Aorta (tissue), 5 donors: ENCODE measurements at regions not wholly inside any gene's neighbourhood (a gene's known extent, or its start where the extent isn't known, plus 50 kb on each side); places are given as distances from the start of the nearest gene placed in this dataset.

Experiments
- ATAC-seq: fragments of 200-7000 bp; cut with Tn5 transposase; one replicate; pipeline ENCODE4 v1.9.1; 2022; ENCODE audit warnings: moderate library complexity; ENCODE audit not compliant: low FRiP score
- DNase-seq, 2 donors: peaks; one replicate each; pipeline ENCODE4 v3.0.0-alpha.2; 2020
- H3K27ac ChIP-seq, 2 donors: one replicate each; pipeline ENCODE4 v1.5.1; 2013; ENCODE audit warnings: low read length in 2 of 2, mild to moderate bottlenecking in 2 of 2, moderate library complexity in 2 of 2, control low read depth in 1 of 2, inconsistent platforms in 1 of 2, low read depth in 1 of 2
- H3K27me3 ChIP-seq, 2 donors: one replicate each; pipeline ENCODE4 v1.6.1; 2013; ENCODE audit warnings: control low read depth in 1 of 2, low read length in 1 of 2, mild to moderate bottlenecking in 1 of 2, moderate library complexity in 1 of 2; ENCODE audit not compliant: insufficient read depth in 2 of 2, control insufficient read depth in 1 of 2
- H3K36me3 ChIP-seq, 2 donors: one replicate each; pipeline ENCODE4 v1.6.1; 2013; ENCODE audit warnings: control low read depth in 1 of 2, low read length in 1 of 2, mild to moderate bottlenecking in 1 of 2; ENCODE audit not compliant: insufficient read depth in 2 of 2, control insufficient read depth in 1 of 2
- H3K4me1 ChIP-seq, 2 donors: one replicate each; pipeline ENCODE4 v1.6.1; 2013; ENCODE audit warnings: low read length in 2 of 2, control low read depth in 1 of 2, mild to moderate bottlenecking in 1 of 2, moderate library complexity in 1 of 2; ENCODE audit not compliant: insufficient read depth in 2 of 2, control insufficient read depth in 1 of 2
- H3K4me3 ChIP-seq, 2 donors: one replicate each; pipeline ENCODE4 v1.5.1; 2013; ENCODE audit warnings: low read length in 2 of 2, control low read depth in 1 of 2, mild to moderate bottlenecking in 1 of 2
- H3K9me3 ChIP-seq: one replicate; pipeline ENCODE4 v1.6.1; 2013; ENCODE audit warnings: mild to moderate bottlenecking, low read length; ENCODE audit not compliant: control insufficient read depth
- WGBS, 2 donors: extraction: QIAGEN DNeasy Blood & Tissue Kit; methylation state at CpG; one replicate each; pipeline ENCODE4 v1.1.7; 2013; 5-methylcytosine and 5-hydroxymethylcytosine counted together
- intact Hi-C, 2 donors: fragments of 100-400 bp; cut with DNase I; formaldehyde crosslinking; loops; one replicate each; pipeline versions ENCODE4 v1.14.2 to v1.15.0; 2022
- donor health status: healthy with polysubstance abuse.
- donor health status: Bipolar disorder and iron deficiency.
- donor health status: DM: no; HTN: no; CAD: no.
- donor health status: DM: no; HTN: no; CAD: no.
- donor health status: DM: yes; HTN: yes; CAD: no.

DNA sequence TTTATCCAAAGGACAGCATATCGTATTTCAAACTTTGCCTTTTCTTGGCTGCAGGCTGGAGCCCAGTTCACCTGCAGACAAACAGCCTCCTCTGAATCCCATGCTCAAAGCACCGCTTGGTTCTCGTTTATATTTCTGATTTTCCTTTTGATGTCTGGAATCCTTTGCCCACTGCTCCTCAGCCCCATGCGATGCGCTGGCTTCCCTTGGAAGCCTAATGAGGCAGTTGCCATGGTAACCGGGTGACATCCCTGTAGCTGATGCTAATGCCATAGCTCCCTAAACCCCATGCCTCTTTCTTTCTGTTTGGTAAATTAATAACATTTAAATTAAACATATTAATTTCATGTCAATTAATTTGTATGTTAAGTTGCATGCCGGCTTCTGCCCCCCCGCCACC is 327.1 kb downstream of the PRDM2 start:
- 71 to 74% methylated on average over 8 of the region's 8 CpGs for WGBS, 2 donors
- intact Hi-C loops: no loop called here
- no peak for ATAC-seq

DNA sequence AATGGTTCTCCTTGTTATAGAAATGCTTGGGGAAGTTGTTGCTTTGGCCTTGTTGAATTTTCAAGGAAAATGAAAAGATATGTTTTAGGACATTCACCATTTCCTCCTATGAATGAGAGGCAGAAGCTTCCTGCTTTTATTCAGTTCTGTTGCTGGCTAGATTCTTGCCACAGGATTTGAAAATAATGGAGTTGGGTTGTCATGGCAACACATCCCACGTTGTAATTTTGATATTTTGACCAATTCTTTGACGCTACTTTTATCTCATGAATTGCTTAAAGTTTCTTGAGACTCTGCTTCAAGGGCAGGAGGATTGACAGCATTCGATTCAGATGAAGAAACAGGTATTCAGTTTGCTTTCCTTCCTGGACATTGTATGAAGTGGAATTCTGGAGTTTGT is 331.5 kb downstream of the PRDM2 start:
- Histone ChIP-seq H3K27me3 (no peaks in the 10 kb centered on the region), H3K36me3 (no peaks in the 10 kb centered on the region), H3K4me1 (no peaks in the 10 kb centered on the region), H3K9me3 (peaks cover 6% of the 10 kb centered on the region), H3K4me3 (no peak overlapping the region), H3K27ac (no peak overlapping the region)
- 52 to 54% methylated on average over 3 of the region's 3 CpGs for WGBS, 2 donors
- ATAC-seq (no peak), DNase-seq (no peak)
- intact Hi-C loops: no loop called here

More for the DNA sequence above, 327.1 kb downstream of the PRDM2 start:
- no peak for DNase-seq
- H3K4me3 ChIP-seq: no peak overlapping the region
- H3K27ac ChIP-seq: no peak overlapping the region
- H3K36me3 ChIP-seq: no peaks in the 10 kb centered on the region
- H3K4me1 ChIP-seq: no peaks in the 10 kb centered on the region
- H3K27me3 ChIP-seq: no peaks in the 10 kb centered on the region
- peaks cover 3% of the 10 kb centered on the region for H3K9me3 ChIP-seq

DNA sequence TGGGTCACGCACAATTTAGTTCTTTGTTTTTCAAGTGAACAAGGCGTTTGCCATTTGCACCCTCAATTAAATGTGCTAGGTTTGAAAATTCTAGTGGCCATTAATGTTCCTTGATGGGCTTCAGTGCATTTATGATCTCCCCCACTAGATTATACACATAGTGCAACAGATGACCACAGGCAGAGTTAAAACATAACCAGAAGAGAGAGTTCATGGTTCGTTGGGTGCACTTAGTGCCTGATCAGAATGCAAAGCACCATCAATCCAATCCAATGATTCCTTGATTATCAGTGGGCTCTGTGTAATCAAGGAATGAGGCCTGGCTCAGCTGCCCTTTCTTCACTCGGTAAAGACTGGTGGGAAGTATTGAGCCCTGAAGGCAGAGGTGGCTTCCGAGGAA is 334.5 kb downstream of the PRDM2 start:
- 74 to 83% methylated on average over 5 of the region's 5 CpGs for WGBS, 2 donors

DNA sequence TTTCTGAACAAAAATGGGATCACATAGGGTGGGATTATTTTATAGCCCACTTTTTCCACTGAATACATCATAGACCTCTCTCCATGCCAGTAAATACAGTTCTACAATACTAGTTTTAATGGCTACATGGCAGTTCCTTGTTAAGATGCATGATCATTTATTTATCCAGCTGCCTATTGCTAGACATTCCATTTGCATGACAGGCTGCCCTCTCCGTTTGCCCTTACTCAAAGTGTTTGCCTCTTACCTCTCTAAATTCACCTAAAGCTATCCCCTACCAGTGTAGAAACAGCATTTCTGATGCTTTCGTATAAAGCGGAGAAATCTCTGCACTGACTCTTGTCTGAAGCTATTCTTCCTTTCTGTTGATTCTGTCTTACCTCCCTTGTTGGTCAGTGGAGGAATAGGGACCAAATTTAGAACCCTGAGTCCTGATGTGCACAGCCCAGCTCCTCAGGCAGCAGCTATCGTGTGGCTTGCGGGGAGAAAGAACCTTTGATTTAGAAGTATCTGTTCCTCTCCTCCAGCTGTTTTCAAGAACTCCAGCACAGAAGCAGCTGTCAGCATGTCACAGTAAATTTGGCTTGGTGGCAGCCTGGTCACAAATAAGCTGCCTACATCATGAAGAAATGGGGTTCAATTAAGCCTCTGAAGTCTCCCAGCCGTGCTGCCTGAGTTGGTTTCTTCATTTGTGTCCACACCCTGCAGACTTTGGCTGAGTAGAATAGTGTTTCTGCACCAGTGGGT is 337.3 kb downstream of the PRDM2 start:
- 37 to 39% methylated on average over 6 of the region's 6 CpGs for WGBS, 2 donors
- Histone ChIP-seq H3K4me3 (no peak overlapping the region), H3K4me1 (no peaks in the 10 kb centered on the region), H3K27me3 (no peaks in the 10 kb centered on the region), H3K36me3 (no peaks in the 10 kb centered on the region), H3K9me3 (peaks cover 4% of the 10 kb centered on the region), H3K27ac (no peak overlapping the region)
- intact Hi-C loops: no loop called here
- DNase-seq (no peak), ATAC-seq (no peak)

More for the DNA sequence above, 334.5 kb downstream of the PRDM2 start:
- H3K36me3 ChIP-seq: no peaks in the 10 kb centered on the region
- intact Hi-C loops: no loop called here
- no peak for ATAC-seq
- H3K9me3 ChIP-seq: peaks cover 3% of the 10 kb centered on the region
- no peak overlapping the region for H3K27ac ChIP-seq
- no peaks in the 10 kb centered on the region for H3K27me3 ChIP-seq
- H3K4me1 ChIP-seq: no peaks in the 10 kb centered on the region
- DNase-seq: no peak
- no peak overlapping the region for H3K4me3 ChIP-seq

DNA sequence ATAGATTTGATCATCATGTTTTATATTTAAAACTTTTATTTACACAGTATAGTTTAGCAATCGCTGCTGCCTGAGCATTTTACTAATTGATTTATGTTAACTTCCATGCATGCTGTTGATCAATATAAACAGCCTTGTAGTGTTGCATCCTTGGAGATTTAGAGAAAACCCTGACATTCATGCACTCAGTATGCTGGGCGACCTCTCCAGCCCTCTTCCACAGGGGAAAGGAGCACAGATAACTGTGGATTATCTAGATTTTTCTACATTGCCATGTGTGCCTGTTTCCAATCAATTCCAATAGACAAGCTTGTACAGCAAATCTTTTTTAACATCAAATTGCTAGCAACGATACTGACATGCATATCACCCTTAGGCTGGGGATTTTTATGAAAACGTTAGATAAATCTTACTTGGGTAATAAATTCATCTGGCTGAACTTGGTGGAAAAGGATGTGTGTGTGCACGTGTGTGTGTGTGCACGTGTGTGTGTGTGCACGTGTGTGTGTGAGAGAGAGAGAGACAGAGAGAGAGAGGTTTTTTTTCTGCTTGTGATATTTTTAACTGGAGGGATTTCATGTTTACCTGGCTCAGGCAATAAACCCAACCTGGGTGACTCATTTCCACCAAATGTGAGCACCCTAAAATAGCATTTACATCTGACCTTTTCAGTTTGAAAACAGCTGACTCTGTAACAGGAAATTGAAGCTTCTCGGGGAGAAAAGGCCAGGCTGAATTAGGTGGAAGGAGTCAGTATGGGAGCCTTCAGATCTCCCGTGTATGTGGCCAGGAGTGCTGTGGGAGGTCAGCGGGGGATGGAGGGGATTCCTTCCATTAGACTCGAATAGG is 339.8 kb downstream of the PRDM2 start:
- intact Hi-C loops: no loop called here
- no peak for DNase-seq
- no peak overlapping the region for H3K4me3 ChIP-seq
- H3K27me3 ChIP-seq: no peaks in the 10 kb centered on the region
- no peaks in the 10 kb centered on the region for H3K36me3 ChIP-seq
- ATAC-seq: no peak
- no peaks in the 10 kb centered on the region for H3K4me1 ChIP-seq
- H3K27ac ChIP-seq: no peak overlapping the region
- peaks cover 2% of the 10 kb centered on the region for H3K9me3 ChIP-seq
- 41 to 46% methylated on average over 11 of the region's 11 CpGs for WGBS, 2 donors

DNA sequence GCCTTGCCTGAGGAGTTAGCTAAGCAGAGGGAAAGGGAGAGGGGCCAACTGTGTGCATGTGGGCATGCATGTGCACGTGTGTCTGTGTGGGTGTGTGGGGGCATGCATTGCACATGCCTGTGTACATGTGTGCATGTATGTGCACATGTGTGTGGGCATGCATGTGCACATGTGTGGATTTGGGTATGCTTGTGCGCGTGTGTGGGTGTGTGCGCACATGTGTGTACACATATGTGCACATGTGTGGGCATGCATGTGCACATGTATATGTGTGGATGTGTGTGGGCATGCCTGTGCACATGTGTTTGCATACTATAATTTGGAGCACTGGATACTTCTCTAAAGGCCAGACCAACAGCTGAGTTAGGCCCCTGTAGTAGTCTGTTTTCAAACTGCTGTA is 350.0 kb downstream of the PRDM2 start:
- ATAC-seq: no peak
- intact Hi-C loops: no loop called here
- no peak for DNase-seq
- WGBS, 2 donors: 59 to 70% methylated on average over 4 of the region's 4 CpGs
- no peak overlapping the region for H3K27ac ChIP-seq
- peaks cover 1% of the 10 kb centered on the region for H3K9me3 ChIP-seq
- H3K27me3 ChIP-seq: no peaks in the 10 kb centered on the region
- no peaks in the 10 kb centered on the region for H3K36me3 ChIP-seq
- no peak overlapping the region for H3K4me3 ChIP-seq
- H3K4me1 ChIP-seq: no peaks in the 10 kb centered on the region

DNA sequence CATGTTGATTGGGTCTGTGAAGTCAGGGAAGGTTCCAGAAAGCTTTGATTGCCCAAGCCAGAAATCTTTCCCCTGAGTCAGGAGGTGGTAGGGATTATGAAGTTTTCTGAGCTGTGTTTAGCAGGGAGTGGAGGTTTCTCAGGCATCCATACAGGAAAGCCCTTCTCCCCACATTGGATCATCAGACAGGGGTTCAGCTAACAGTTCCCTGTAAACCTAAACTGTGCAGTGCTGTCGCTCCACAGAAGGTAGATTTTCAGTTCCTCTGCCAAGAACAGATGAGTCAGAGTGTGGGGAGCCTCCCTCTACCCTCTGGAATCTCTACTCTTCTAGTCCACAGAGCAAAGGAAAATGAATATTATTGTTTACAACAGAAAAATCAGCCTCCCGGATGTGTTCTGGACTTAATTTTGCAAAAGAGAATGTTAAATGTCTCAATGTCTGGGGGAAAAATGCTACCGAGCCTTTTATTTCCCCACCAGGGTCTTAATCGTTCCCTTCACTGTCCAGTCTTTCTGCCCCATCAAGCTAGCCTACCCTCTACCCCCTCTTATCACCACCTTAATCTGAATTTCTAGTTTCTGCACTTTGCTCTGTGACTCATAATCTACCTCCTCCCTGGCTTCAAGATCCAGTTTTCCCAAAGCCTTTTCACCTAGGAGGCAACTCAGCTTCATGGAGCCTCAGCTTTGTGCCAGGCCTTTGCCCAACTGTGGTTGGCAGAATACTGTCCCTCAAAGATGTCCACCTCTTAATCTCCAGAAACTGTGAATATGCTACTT is 355.6 kb downstream of the PRDM2 start:
- WGBS, 2 donors: 72 to 75% methylated on average over 4 of the region's 4 CpGs
- ATAC-seq: no peak
- intact Hi-C loops: no loop called here

DNA sequence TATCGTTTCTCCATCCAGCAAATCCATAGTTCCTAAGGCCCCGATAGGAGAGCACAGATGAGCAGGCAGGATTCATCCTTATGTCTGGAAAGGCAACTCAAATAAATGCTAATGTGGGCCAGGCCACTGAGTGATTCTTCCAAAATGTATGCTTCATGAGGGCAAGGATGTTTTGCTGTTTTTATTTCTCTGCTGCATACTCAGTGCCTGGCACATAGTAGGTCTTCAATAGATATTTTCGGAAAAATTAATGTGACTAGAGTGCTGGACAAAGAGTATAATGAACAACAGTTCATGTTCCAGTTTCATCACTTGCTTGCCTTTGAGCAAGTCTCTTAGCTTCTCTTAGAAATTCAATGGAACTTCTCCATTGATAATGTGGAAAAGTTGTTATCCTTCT is 357.7 kb downstream of the PRDM2 start:
- H3K4me3 ChIP-seq: no peak overlapping the region
- DNase-seq: no peak
- no peak overlapping the region for H3K27ac ChIP-seq
- H3K36me3 ChIP-seq: no peaks in the 10 kb centered on the region
- WGBS, 2 donors: 89 to 91% methylated on average over 3 of the region's 3 CpGs
- intact Hi-C loops: no loop called here
- H3K4me1 ChIP-seq: no peaks in the 10 kb centered on the region
- no peaks in the 10 kb centered on the region for H3K27me3 ChIP-seq
- H3K9me3 ChIP-seq: no peaks in the 10 kb centered on the region
- no peak for ATAC-seq

More for the DNA sequence above, 355.6 kb downstream of the PRDM2 start:
- Histone ChIP-seq H3K36me3 (no peaks in the 10 kb centered on the region), H3K27me3 (no peaks in the 10 kb centered on the region), H3K4me1 (no peaks in the 10 kb centered on the region), H3K27ac (no peak overlapping the region), H3K4me3 (no peak overlapping the region), H3K9me3 (no peaks in the 10 kb centered on the region)
- no peak for DNase-seq
